ENCODE measurements at regions not wholly inside any gene's neighbourhood (a gene's known extent, or its start where the extent isn't known, plus 50 kb on each side); places are given as distances from the start of the nearest gene placed in this dataset.

GRCh38 chr4:20639346-20639745 is 60.9 kb upstream of the PACRGL start:
- TF ChIP-seq CTCF (conservative IDR thresholded peaks at IDR 0.05; ENCODE audit: low read depth, low read length): no peak
- no peak for TF ChIP-seq EZH2phosphoT487 (IDR thresholded peaks at IDR 0.05; ENCODE audit: borderline replicate concordance, low read length)
- no peak for TF ChIP-seq EZH2 (IDR thresholded peaks at IDR 0.05; ENCODE audit: low read length, unreplicated experiment)
